ENCODE measurements at regions not wholly inside any gene's neighbourhood (a gene's known extent, or its start where the extent isn't known, plus 50 kb on each side); places are given as distances from the start of the nearest gene placed in this dataset.

GRCh38 chr11:30131535-30131934, 99.3 kb upstream of the FSHB start:
- no peak overlapping the region for H3K4me3 ChIP-seq (ENCODE audit: low read length)
- Mint-ChIP-seq H3K9me3 (no peaks in the 10 kb centered on the region), H3K36me3 (ENCODE audit: low read depth) (no peaks in the 10 kb centered on the region), H3K27ac (no peak overlapping the region), H3K4me3 (no peak overlapping the region), H3K4me1 (peaks cover 2% of the 10 kb centered on the region), H3K27me3 (ENCODE audit: insufficient read depth) (peaks cover 6% of the 10 kb centered on the region)
- no peak for TF ChIP-seq CTCF (conservative IDR thresholded peaks at IDR 0.05)
- peaks cover 6% of the 10 kb centered on the region for H3K27me3 ChIP-seq (ENCODE audit: control insufficient read depth, insufficient read depth, low read length, poor library complexity, severe bottlenecking)
- H3K9ac ChIP-seq (ENCODE audit: extremely low read depth, low read length, poor library complexity, severe bottlenecking) = no peak overlapping the region
- no peak for DNase-seq
- WGBS, 2 experiments (ENCODE audit: insufficient coverage in 1 of 2, insufficient read length in 1 of 2) = 88 to 100% methylated on average over 1 to 2 of the region's 2 CpGs
- H3K9me3 ChIP-seq (ENCODE audit: control insufficient read depth, low read length) = no peaks in the 10 kb centered on the region
- no peaks in the 10 kb centered on the region for H3K36me3 ChIP-seq (ENCODE audit: control insufficient read depth, insufficient read depth, low read length)
- no peak overlapping the region for H3K27ac ChIP-seq (ENCODE audit: low read depth, low read length)
- H3K4me1 ChIP-seq (ENCODE audit: control insufficient read depth, insufficient read depth, low read length) = no peaks in the 10 kb centered on the region

- peaks cover 6% of the 10 kb centered on the region for H3K27me3 ChIP-seq (ENCODE audit: control insufficient read depth, insufficient read depth, low read length, poor library complexity, severe bottlenecking)
- Mint-ChIP-seq H3K27ac (no peak overlapping the region), H3K36me3 (ENCODE audit: low read depth) (no peaks in the 10 kb centered on the region), H3K4me3 (no peak overlapping the region), H3K4me1 (peaks cover 2% of the 10 kb centered on the region), H3K27me3 (ENCODE audit: insufficient read depth) (no peaks in the 10 kb centered on the region), H3K9me3 (no peaks in the 10 kb centered on the region)
- no peak overlapping the region for H3K4me3 ChIP-seq (ENCODE audit: low read length)
- no peaks in the 10 kb centered on the region for H3K4me1 ChIP-seq (ENCODE audit: control insufficient read depth, insufficient read depth, low read length)
- H3K36me3 ChIP-seq (ENCODE audit: control insufficient read depth, insufficient read depth, low read length) = no peaks in the 10 kb centered on the region
- H3K27ac ChIP-seq (ENCODE audit: low read depth, low read length) = no peak overlapping the region
- no peak for TF ChIP-seq CTCF (conservative IDR thresholded peaks at IDR 0.05)
- WGBS, 2 experiments (ENCODE audit: insufficient coverage in 1 of 2, insufficient read length in 1 of 2) = 93 to 100% methylated on average over 1 to 4 of the region's 4 CpGs
- DNase-seq = no peak
- no peaks in the 10 kb centered on the region for H3K9me3 ChIP-seq (ENCODE audit: control insufficient read depth, low read length)
- no peak overlapping the region for H3K9ac ChIP-seq (ENCODE audit: extremely low read depth, low read length, poor library complexity, severe bottlenecking)
These were observed 97.5 kb upstream of the FSHB start for GRCh38 chr11:30133281-30133680.

- Mint-ChIP-seq H3K4me1 (no peaks in the 10 kb centered on the region), H3K36me3 (ENCODE audit: low read depth) (no peaks in the 10 kb centered on the region), H3K9me3 (no peaks in the 10 kb centered on the region), H3K27ac (no peak overlapping the region), H3K4me3 (no peak overlapping the region), H3K27me3 (ENCODE audit: insufficient read depth) (peaks cover 10% of the 10 kb centered on the region)
- 58 to 67% methylated on average over 3 of the region's 3 CpGs for WGBS, 2 experiments (ENCODE audit: insufficient coverage in 1 of 2, insufficient read length in 1 of 2)
- Histone ChIP-seq H3K4me1 (ENCODE audit: control insufficient read depth, insufficient read depth, low read length) (no peaks in the 10 kb centered on the region), H3K27me3 (ENCODE audit: control insufficient read depth, insufficient read depth, low read length, poor library complexity, severe bottlenecking) (no peaks in the 10 kb centered on the region), H3K9ac (ENCODE audit: extremely low read depth, low read length, poor library complexity, severe bottlenecking) (no peak overlapping the region), H3K27ac (ENCODE audit: low read depth, low read length) (no peak overlapping the region), H3K4me3 (ENCODE audit: low read length) (no peak overlapping the region), H3K9me3 (ENCODE audit: control insufficient read depth, low read length) (no peaks in the 10 kb centered on the region), H3K36me3 (ENCODE audit: control insufficient read depth, insufficient read depth, low read length) (no peaks in the 10 kb centered on the region)
- peak; percentile 54 for DNase-seq
- peak; percentile 85 for TF ChIP-seq CTCF (conservative IDR thresholded peaks at IDR 0.05)
These were observed 87.6 kb upstream of the FSHB start for GRCh38 chr11:30143098-30143705.

Data from endodermal cell (in vitro differentiated cells).